GM12878 (cell line): ENCODE measurements at regions not wholly inside any gene's neighbourhood (a gene's known extent, or its start where the extent isn't known, plus 50 kb on each side); places are given as distances from the start of the nearest gene placed in this dataset.

Experiments
- ATAC-seq: fragments of 200-7000 bp; cut with Tn5 transposase; 3 replicates; pipeline ENCODE4 v1.9.1; 2020; ENCODE audit warnings: mild to moderate bottlenecking, moderate library complexity
- BruUV-seq: library from RNA; stranded (reverse); fragments of 400-500 nt; replicated peaks from 2 replicates; lab custom pipeline; 2021; lab: Mats Ljungman, UMichigan
- CTCF ChIA-PET: fragments of 300-600 bp; sonication (Branson Sonifier 250); formaldehyde crosslinking; extraction: SDS; loops from one replicate; lab custom pipeline; 2021; ENCODE audit warnings: inconsistent platforms; lab: Yijun Ruan, JAX
- POLR2A ChIA-PET: fragments of 350-600 bp; formaldehyde crosslinking; extraction: SDS; loops from one replicate; lab custom pipeline; 2021; ENCODE audit warnings: inconsistent platforms; lab: Charles Lee
- RAD21 ChIA-PET: fragments of 300-600 bp; sonication (Branson Sonifier 250); formaldehyde crosslinking; loops from one replicate; lab custom pipeline; 2023; ENCODE audit warnings: antibody characterized with exemption; ENCODE audit not compliant: unreplicated experiment; lab: Charles Lee
- SMC1A ChIA-PET: fragments of 300-600 bp; sonication (Branson Sonifier 250); formaldehyde crosslinking; loops from one replicate; lab custom pipeline; 2023; ENCODE audit not compliant: unreplicated experiment, uncharacterized antibody; lab: Charles Lee
- DNase-seq: peaks from one replicate; pipeline ENCODE4 v3.0.0-alpha.2; 2011; ENCODE audit warnings: low read depth, low spot score
- FAIRE-seq: peaks from 3 replicates; lab custom pipeline; 2011; peaks lifted over from hg19 to GRCh38; lab: Jason Lieb, UNC
- H2AFZ ChIP-seq: 2 replicates; pipeline ENCODE4 v1.6.0; 2011; ENCODE audit warnings: low read depth, low read length, control low read depth; ENCODE audit not compliant: control insufficient read depth
- H3K27ac ChIP-seq: 2 replicates; pipeline ENCODE4 v1.5.1; 2011; ENCODE audit warnings: control low read depth; ENCODE audit not compliant: control insufficient read depth, insufficient read depth
- H3K27me3 ChIP-seq, 2 experiments: replicated peaks in 1 of 2; 2 replicates each; pipeline versions ENCODE4 v1.6.0 to v1.6.1; 2011; ENCODE audit warnings: low read length in 1 of 2; ENCODE audit not compliant: control insufficient read depth in 2 of 2, insufficient read depth in 2 of 2
- H3K36me3 ChIP-seq, 2 experiments: 2 replicates each; pipeline ENCODE4 v1.5.1; 2011; ENCODE audit warnings: low read length in 1 of 2; ENCODE audit not compliant: control insufficient read depth in 2 of 2, insufficient read depth in 2 of 2
- H3K4me1 ChIP-seq: 2 replicates; pipeline ENCODE4 v1.6.1; 2011; ENCODE audit warnings: mild to moderate bottlenecking, low read length, moderate library complexity, mixed read lengths; ENCODE audit not compliant: control insufficient read depth, insufficient read depth
- H3K4me2 ChIP-seq: 2 replicates; pipeline ENCODE4 v1.6.0; 2011; ENCODE audit warnings: control low read depth; ENCODE audit not compliant: control insufficient read depth, insufficient read depth
- H3K4me3 ChIP-seq: fragments of 200-600 bp; sonication (generic); 2 replicates; pipeline ENCODE4 v1.5.1; 2016
- H3K79me2 ChIP-seq: 2 replicates; pipeline ENCODE4 v1.6.0; 2011; ENCODE audit warnings: low read length; ENCODE audit not compliant: control insufficient read depth, insufficient read depth
- H3K9ac ChIP-seq: 2 replicates; pipeline ENCODE4 v1.8.0; 2011; ENCODE audit warnings: low read length, control low read depth, mixed read lengths; ENCODE audit not compliant: control insufficient read depth, insufficient read depth
- H3K9me3 ChIP-seq: replicated peaks from 3 replicates; pipeline ENCODE4 v1.5.1; 2011; ENCODE audit warnings: mild to moderate bottlenecking, low read length; ENCODE audit not compliant: control insufficient read depth, insufficient read depth
- H4K20me1 ChIP-seq: 2 replicates; pipeline ENCODE4 v1.6.0; 2011; ENCODE audit not compliant: control insufficient read depth, insufficient read depth
- ASH2L ChIP-seq: fragments of 300-600, 200-600 bp; sonication (generic); IDR thresholded peaks from 2 replicates; pipeline ENCODE4 v1.6.1; 2017; ENCODE audit warnings: low read depth, mild to moderate bottlenecking, borderline replicate concordance
- ATF7 ChIP-seq: fragments of 450-650 bp; IDR thresholded peaks from 2 replicates; pipeline ENCODE4 v1.6.1; 2016; ENCODE audit warnings: low read depth, mild to moderate bottlenecking
- DPF2 ChIP-seq: fragments of 450-650 bp; IDR thresholded peaks from 2 replicates; pipeline ENCODE4 v1.6.1; 2017; ENCODE audit warnings: mild to moderate bottlenecking
- HDAC2 ChIP-seq: fragments of 200-600 bp; sonication (generic); IDR thresholded peaks from 2 replicates; pipeline ENCODE4 v1.6.1; 2017
- MEF2A ChIP-seq: IDR thresholded peaks from 2 replicates; pipeline ENCODE4 v1.6.1; 2011; ENCODE audit warnings: low read depth, mild to moderate bottlenecking, low read length, moderate library complexity; ENCODE audit not compliant: insufficient read depth
- NBN ChIP-seq: fragments of 450-650 bp; IDR thresholded peaks from 2 replicates; pipeline ENCODE4 v1.6.1; 2016
- NFYA ChIP-seq: IDR thresholded peaks from 2 replicates; pipeline ENCODE4 v1.6.1; 2011; ENCODE audit warnings: low read depth, mild to moderate bottlenecking, low read length, improper control_type of control experiment, borderline replicate concordance
- RAD51 ChIP-seq: fragments of 450-650 bp; IDR thresholded peaks from 2 replicates; pipeline ENCODE4 v1.6.1; 2016; ENCODE audit warnings: moderate library complexity, mild to moderate bottlenecking, inconsistent platforms
- RB1 ChIP-seq: fragments of 450-650 bp; formaldehyde crosslinking; IDR thresholded peaks from 2 replicates; pipeline ENCODE4 v1.6.1; 2017; ENCODE audit warnings: mild to moderate bottlenecking, borderline replicate concordance
- SREBF1 ChIP-seq: IDR thresholded peaks from 2 replicates; pipeline ENCODE4 v1.6.1; 2012; ENCODE audit warnings: mild to moderate bottlenecking, low read length
- SREBF2 ChIP-seq: IDR thresholded peaks from 2 replicates; pipeline ENCODE4 v1.6.1; 2012; ENCODE audit warnings: mild to moderate bottlenecking, low read length
- STAT3 ChIP-seq: IDR thresholded peaks from 2 replicates; pipeline ENCODE4 v1.6.1; 2011; ENCODE audit warnings: low read depth, low read length, improper control_type of control experiment
- TAF1 ChIP-seq: IDR thresholded peaks from 2 replicates; pipeline ENCODE4 v1.6.1; 2011; ENCODE audit warnings: mild to moderate bottlenecking, low read depth, low read length, borderline replicate concordance
- WGBS: methylation state at CpG from one replicate; pipeline ENCODE4 v1.1.6; 2016; ENCODE audit warnings: low lambda C conversion rate; ENCODE audit not compliant: insufficient replicate concordance, insufficient coverage; ENCODE audit errors: missing lambda C conversion rate; 5-methylcytosine and 5-hydroxymethylcytosine counted together
- in situ Hi-C: fragments of 300-500 bp; cut with MboI; formaldehyde crosslinking; loops from 9 replicates; pipeline ENCODE4 v1.14.3; 2018; ENCODE audit warnings: mixed read lengths
- intact Hi-C: fragments of 100-400 bp; cut with micrococcal nuclease; formaldehyde crosslinking; loops from one replicate; pipeline ENCODE4 v1.14.2; 2022; ENCODE audit not compliant: unreplicated experiment
- TF ChIP-seq, protein P1 (sequence below): fragments of 450-650 bp; conservative IDR thresholded peaks from 2 replicates; pipeline ENCODE4 v1.6.1; 2017; ENCODE audit warnings: mild to moderate bottlenecking, moderate library complexity
- TF ChIP-seq, protein P2 (sequence below): fragments of 450-650 bp; IDR thresholded peaks from 2 replicates; pipeline ENCODE4 v1.6.1; 2017; ENCODE audit warnings: borderline replicate concordance
- TF ChIP-seq, protein P3 (sequence below): IDR thresholded peaks from 2 replicates; pipeline ENCODE4 v1.6.1; 2012; ENCODE audit warnings: low read depth, low read length, improper control_type of control experiment
- TF ChIP-seq, protein P4 (sequence below): IDR thresholded peaks from 2 replicates; pipeline ENCODE4 v1.6.1; 2011; ENCODE audit warnings: low read depth, mild to moderate bottlenecking, low read length, moderate library complexity, borderline replicate concordance; ENCODE audit errors: extremely low read depth
- TF ChIP-seq, protein P5 (sequence below): IDR thresholded peaks from 2 replicates; pipeline ENCODE4 v1.6.1; 2011; ENCODE audit warnings: borderline replicate concordance, low read depth, mild to moderate bottlenecking, moderate library complexity, mixed read lengths, low read length; ENCODE audit not compliant: insufficient read depth; ENCODE audit errors: extremely low read length

DNA sequence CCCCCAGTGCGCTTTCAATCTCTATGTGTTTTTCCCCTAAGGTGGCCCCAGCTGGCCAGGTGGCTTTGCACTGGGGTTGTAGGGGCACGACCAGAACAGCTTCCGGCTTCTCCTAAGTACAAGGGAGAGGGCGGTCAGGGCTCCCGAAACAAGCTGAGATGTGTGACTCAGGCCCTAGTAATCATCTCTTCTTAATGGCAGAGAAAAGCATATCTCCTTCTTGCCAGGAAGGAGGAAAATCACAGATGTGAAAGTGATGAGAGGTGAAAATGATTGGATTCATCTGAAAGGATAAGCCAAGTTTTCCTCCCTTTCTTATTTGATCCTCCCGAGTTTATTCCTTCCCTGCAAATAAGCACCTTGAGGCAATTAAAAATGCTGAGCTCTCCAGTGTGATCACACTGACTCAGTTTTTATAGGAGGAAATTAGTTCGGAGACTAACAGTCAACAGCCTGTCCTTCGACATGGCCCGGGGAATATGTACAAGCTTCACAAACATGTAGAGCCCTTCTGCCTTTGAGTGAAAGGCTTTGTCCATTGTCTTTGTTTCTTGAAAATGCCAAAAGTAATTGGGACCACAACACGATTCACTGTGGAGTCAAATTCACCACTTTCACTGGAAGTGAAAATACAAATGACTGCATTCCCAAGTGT lies 514.8 kb downstream of the PSAT1 start:
- SMC1A ChIA-PET = no interaction called here
- in situ Hi-C loops = no loop called here
- H3K27me3 ChIP-seq = no peaks in the 10 kb centered on the region
- RAD21 ChIA-PET = no interaction called here
- no peaks in the 10 kb centered on the region for H3K79me2 ChIP-seq
- POLR2A ChIA-PET = no interaction called here
- TF ChIP-seq ASH2L (no peak), TAF1 (no peak), RB1 (no peak), ATF7 (no peak), NFYA (no peak), SREBF2 (no peak), RAD51 (no peak), HDAC2 (no peak), DPF2 (no peak), MEF2A (no peak), STAT3 (no peak), SREBF1 (no peak), NBN (no peak)
- TF ChIP-seq, protein P1, sequence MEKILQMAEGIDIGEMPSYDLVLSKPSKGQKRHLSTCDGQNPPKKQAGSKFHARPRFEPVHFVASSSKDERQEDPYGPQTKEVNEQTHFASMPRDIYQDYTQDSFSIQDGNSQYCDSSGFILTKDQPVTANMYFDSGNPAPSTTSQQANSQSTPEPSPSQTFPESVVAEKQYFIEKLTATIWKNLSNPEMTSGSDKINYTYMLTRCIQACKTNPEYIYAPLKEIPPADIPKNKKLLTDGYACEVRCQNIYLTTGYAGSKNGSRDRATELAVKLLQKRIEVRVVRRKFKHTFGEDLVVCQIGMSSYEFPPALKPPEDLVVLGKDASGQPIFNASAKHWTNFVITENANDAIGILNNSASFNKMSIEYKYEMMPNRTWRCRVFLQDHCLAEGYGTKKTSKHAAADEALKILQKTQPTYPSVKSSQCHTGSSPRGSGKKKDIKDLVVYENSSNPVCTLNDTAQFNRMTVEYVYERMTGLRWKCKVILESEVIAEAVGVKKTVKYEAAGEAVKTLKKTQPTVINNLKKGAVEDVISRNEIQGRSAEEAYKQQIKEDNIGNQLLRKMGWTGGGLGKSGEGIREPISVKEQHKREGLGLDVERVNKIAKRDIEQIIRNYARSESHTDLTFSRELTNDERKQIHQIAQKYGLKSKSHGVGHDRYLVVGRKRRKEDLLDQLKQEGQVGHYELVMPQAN = no peak
- TF ChIP-seq, protein P2, sequence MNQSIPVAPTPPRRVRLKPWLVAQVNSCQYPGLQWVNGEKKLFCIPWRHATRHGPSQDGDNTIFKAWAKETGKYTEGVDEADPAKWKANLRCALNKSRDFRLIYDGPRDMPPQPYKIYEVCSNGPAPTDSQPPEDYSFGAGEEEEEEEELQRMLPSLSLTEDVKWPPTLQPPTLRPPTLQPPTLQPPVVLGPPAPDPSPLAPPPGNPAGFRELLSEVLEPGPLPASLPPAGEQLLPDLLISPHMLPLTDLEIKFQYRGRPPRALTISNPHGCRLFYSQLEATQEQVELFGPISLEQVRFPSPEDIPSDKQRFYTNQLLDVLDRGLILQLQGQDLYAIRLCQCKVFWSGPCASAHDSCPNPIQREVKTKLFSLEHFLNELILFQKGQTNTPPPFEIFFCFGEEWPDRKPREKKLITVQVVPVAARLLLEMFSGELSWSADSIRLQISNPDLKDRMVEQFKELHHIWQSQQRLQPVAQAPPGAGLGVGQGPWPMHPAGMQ = no peak
- TF ChIP-seq, protein P3, sequence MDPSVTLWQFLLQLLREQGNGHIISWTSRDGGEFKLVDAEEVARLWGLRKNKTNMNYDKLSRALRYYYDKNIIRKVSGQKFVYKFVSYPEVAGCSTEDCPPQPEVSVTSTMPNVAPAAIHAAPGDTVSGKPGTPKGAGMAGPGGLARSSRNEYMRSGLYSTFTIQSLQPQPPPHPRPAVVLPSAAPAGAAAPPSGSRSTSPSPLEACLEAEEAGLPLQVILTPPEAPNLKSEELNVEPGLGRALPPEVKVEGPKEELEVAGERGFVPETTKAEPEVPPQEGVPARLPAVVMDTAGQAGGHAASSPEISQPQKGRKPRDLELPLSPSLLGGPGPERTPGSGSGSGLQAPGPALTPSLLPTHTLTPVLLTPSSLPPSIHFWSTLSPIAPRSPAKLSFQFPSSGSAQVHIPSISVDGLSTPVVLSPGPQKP = no peak
- TF ChIP-seq, protein P4, sequence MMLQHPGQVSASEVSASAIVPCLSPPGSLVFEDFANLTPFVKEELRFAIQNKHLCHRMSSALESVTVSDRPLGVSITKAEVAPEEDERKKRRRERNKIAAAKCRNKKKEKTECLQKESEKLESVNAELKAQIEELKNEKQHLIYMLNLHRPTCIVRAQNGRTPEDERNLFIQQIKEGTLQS = no peak
- TF ChIP-seq, protein P5, sequence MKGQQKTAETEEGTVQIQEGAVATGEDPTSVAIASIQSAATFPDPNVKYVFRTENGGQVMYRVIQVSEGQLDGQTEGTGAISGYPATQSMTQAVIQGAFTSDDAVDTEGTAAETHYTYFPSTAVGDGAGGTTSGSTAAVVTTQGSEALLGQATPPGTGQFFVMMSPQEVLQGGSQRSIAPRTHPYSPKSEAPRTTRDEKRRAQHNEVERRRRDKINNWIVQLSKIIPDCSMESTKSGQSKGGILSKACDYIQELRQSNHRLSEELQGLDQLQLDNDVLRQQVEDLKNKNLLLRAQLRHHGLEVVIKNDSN = no peak
- no peaks in the 10 kb centered on the region for H3K4me1 ChIP-seq
- no peak overlapping the region for H3K27ac ChIP-seq
- CTCF ChIA-PET = no interaction called here
- no peak overlapping the region for H3K4me3 ChIP-seq
- no peak overlapping the region for H3K4me2 ChIP-seq
- intact Hi-C loops = no loop called here
- ATAC-seq (no peak), DNase-seq (no peak), FAIRE-seq (no peak)
- H4K20me1 ChIP-seq = no peaks in the 10 kb centered on the region
- WGBS = 57% methylated on average over 10 of the region's 10 CpGs
- BruUV-seq = no TSS peak
- H3K36me3 ChIP-seq = no peaks in the 10 kb centered on the region
- no peaks in the 10 kb centered on the region for H3K9me3 ChIP-seq
- no peak overlapping the region for H2AFZ ChIP-seq
- H3K9ac ChIP-seq = no peak overlapping the region
